ENCODE measurements at regions not wholly inside any gene's neighbourhood (a gene's known extent, or its start where the extent isn't known, plus 50 kb on each side); places are given as distances from the start of the nearest gene placed in this dataset.
A peak's percentile ranks its signal among the peaks of the same experiment; 100 is the strongest.
"Not testable (repeated sequence)": the region's sequence is repeated elsewhere in the genome, so short reads cannot be mapped to it uniquely, and the experiment has no call there.

DNA sequence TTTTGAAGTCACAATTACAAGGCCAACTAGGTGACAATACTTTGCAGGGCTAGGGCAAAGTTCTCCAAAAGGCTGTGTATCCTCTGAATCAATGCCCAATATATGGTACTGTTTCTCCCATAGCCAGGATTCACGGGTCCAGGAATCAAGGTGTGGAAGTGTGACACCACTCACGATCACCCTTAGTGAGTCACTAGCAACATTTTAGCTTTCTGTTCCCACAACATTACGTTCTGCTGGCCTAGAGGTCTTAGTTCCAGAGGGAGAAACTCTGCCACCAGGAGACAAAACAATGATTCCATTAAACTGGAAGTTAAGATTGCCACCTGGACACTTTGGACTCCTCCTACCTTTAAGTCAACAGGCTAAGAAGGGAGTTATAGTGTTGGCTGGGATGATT, 88.5 kb upstream of the RANBP6 start:
- not testable (repeated sequence) for DNase-seq

DNA sequence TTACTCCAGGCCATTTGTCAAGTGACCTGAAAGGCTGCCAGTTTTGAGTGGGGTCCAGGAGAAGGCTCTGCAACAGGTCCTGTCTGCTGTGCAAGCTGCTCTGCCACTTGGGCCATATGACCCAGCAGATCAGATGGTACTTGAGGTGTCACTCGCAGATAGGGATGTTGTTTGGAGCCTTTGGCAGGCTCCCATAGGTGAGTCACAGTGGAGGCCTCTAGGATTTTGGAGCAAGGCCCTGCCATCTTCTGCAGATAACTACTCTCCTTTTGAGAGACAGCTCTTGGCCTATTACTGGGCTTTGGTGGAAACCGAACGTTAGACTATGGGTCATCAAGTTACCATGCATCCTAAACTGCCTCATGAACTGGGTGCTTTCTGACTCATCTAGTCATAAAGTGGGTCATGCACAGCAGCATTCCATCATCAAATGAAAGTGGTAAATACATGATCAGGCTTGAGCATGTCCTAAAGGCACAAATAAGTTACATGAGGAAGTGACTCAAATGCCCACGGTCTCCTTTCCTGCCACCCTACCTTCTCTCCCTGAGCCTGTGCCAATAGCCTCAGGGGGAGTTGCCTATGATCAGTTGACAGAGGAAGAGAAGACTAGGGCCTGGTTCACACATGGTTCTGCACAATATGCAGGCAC, 87.0 kb upstream of the RANBP6 start:
- DNase-seq: not testable (repeated sequence)

DNA sequence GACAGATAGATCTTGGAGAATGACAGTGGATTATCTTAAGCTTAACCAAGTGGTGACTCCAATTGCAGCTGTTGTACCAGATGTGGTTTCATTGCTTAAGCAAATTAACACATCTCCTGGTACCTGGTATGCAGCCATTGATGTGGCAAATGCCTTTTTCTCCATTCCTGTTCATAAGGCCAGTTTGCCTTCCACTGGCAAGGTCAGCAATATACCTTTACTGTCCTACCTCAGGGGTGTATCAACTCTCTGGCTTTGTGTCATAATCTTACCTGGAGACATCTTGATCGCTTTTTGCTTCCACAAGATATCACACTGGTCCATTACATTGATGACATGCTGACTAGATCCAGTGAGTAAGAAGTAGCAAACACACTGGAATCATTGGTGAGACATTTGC, 86.3 kb upstream of the RANBP6 start:
- DNase-seq: not testable (repeated sequence)

DNA sequence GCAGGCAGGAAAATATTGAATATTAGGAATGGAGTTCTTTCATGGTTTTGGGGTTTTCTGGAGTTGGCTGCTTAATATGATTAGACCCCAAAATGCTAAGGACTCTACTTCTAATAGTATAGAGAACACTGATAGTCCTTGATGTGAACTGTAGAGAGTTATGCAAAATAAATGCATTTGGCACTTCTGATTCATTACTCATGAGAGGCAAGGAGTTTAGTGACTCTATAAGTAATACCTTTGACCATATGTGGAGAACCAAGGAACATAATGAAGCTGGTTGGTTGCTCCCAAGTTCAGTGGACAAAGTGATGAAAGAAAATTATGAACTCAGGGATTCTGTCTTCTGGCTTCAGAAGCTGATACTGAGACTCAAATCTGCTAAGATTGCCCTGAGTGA, 83.9 kb upstream of the RANBP6 start:
- not testable (repeated sequence) for DNase-seq

DNA sequence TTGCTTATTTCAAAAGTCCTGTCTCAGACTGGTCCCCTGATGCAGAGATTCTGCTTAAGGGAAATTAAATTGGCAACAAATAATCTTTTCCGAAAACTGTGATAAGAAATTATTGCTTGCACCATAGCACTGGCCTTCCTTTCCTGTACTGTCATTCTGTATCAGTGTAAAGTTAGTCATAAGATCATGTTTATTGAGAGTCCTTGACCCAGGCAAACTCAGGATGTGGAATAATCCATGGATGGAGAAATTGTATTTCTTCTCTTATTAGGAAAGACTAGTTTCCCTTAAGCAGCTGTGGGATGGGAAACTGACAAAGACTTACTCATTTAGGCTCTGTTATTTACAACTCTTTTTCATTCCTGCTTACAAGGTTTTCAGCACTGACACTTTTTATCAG, 83.0 kb upstream of the RANBP6 start:
- no peak for DNase-seq

DNA sequence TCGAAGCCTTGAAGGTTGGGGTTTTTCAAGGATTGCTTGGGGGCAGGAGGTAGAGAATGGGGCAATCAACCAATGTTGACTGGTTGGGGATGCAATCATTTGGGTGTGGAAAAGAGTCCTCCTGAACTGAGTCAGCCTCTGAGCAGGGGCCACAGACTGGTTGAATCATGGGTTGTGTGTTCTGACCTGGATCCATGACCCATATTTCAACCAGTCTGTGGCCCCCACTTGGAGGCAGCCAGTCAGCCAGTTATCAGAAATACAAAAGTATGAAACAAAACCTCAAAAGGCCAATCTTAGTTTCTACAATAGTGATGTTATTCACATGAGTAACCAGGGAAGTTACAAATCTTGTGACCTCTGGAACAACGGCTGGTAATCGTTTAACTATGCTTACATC, 81.4 kb upstream of the RANBP6 start:
- no peak for DNase-seq

DNA sequence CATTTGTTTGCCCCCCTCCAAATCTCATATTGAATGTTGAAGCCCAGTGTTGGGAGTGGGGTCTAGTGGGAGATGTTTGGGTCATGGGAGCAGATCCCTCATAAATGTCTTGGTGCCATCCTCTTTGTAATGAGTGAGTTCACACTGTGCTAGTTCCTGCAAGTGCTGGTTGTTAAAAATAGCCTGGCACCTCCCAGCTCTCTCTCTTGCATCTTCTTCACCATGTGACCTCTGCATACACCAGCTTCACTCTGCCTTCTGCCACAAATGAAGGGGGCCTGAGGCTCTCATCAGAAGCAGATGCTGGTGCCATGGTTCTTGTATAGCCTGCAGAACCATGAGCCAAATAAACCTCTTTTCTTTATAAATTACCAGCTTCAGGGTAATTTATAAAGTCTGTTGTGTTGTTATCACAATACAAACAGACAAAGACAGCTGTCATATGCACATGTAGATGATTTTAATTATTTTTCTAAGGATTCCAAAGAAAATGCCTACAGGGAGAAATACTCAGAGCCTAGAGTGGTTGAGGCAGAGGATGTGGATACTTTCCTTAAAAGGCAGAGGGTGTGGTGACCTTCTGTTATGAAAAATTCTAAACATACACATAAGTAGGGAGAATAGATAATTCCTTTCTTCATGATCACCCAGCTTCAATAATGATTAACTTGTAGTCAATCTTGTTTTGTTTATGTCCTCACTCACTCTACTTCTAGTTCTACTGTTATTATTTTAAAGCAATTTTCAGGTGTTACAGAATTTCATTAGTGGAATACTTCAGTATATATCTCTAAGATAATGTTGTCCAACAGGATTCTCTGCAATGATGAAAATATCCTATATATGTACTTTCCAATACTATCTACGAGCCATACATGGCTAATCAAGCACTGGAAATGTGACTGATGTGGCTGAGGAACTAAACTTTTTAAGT, 75.1 kb upstream of the RANBP6 start:
- DNase-seq: no peak

DNA sequence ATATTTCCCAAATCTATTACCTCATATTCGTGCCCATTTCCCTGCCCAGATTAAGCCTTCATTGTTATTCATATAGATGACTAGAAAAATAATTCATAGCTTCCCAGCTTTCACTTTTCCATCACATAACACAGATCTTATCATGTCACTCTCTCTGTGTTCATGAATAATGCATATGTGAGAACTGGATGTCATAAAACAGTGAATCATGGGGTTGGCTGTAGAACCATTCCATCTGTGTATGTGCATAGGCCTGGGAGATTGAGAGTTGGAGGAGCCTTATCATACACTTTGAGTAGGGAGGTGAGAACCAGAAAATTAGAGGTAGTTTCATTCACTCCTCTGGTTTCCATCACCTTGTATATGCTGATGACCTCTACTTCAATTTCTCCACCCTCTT, 73.9 kb upstream of the RANBP6 start:
- DNase-seq: no peak

DNA sequence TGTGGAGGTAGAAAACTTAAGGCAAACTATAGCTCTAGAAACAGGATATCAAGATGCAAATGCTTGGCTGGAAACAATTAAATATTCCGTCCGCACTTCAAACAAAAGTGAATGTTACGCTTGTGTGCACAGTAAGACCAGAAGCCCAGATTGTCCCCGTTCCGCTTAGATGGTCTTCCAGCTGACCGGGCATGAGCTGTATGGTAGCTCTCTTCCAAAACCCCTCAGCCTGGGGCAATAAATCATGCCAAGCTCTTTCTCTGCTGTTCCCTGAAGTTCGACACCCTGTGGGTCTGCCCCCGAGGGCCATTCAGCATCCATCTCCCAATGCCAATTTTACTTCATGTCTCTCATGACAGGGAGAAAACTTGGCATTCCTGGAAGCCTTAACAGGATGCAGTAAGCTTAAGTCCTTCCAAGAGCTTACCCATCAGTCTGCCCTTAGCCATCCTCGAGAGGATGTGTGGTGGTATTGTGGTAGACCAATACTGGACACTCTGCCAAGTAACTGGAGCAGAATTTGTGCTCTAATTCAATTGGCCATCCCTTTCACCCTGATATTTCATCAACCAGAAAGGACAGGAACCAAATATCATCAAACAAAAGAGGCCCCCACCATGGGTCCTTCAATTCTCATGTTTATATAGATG, 70.7 kb upstream of the RANBP6 start:
- DNase-seq: no peak

DNA sequence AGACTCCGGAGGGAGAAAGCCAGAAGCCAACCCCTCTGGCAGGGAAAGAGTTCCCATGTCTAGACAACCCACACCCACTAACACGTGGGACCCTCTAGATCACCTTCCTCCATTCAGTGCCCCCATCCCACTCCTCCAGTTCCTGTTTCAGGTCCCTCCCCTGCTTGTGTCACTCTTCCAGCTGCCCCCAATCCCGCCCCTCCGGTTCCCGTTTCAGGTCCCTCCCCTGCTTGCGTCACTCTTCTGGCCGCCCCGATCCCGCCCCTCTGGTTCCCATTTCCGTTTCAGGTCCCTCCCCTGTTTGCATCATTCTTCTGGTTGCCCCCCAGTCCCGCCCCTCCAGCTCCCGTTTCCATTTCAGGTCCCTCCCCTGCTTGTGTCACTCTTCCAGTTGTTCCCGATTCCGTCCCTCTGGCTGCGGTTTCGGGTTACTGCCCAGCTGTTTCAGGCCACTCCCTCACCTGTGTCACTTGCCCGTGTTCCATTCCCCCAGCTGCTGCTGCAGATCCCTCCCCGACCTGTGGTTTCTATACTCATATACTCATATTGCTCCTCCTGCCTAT, 64.8 kb upstream of the RANBP6 start:
- peak; percentile 49 to 61 for DNase-seq

DNA sequence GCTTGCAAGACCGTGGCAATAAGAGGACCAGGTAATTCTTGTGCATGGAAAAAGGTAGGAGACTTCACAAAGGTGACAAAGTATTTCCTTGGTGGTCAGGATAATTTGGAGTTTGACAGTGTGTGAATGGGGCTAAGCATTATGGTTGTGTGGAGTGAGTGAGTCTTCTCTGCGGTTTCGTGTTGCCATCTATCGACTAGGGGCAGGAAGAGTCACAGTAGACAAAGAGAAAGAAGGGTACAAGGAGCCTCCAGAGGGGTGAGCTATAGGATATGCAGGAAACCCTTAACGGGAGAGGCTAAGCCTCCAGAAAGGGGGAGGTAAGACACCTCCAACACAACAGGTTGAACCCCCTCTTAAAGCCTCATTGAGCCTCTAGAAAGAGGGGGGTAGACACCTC, 64.0 kb upstream of the RANBP6 start:
- DNase-seq: no peak

DNA sequence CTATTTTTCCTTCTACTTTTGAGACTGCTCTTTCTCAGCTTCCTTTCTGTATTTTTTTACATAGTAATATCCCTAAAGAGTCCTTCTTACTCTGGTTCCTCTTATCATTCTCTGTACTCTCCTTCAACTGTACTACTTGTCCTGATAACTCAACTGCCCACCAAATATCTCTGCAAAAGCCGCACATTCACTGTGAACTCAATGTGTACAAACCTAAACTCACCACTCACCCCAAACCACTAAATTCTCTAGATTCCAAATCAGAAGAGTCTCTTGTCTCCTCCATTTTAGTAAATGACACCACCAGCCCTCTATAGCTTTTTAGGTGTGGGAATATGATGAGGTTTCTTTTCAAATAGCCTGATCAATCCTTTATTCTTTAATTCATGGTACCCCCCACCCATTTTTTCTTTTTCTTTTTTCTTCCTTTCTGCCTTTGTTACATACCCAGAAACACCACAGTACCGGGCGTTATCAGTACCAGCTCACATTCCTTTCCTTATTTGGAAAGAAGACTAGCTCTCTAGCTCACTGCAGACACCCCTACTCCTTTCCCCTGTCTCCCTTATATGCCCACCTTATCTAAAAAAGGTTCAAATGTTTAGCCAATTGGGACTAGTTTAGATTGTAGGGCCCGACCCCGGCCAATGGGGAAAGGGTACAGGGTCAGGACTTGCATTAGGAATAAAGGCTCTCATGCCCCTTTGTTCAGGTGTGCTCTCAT, 63.1 kb upstream of the RANBP6 start:
- DNase-seq: no peak

DNA sequence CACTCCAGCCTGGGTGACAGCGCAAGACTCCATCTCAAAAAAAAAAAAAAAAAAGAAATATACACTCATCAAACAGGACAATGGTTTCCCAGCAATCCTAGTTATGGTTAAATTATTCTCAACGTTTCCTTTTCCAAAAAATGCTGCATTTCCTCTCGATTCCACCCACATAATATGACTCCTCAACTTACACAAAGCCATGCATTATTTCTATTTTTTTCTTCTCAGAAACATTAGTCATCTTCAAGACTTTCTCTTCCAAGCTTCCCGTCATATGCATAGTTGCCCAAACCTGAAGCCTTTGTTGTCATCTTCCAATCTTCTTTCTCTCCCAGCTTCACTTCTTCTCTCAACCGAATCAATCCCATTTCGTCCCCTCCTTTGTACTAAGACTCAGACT, 61.4 kb upstream of the RANBP6 start:
- DNase-seq: no peak

DNA sequence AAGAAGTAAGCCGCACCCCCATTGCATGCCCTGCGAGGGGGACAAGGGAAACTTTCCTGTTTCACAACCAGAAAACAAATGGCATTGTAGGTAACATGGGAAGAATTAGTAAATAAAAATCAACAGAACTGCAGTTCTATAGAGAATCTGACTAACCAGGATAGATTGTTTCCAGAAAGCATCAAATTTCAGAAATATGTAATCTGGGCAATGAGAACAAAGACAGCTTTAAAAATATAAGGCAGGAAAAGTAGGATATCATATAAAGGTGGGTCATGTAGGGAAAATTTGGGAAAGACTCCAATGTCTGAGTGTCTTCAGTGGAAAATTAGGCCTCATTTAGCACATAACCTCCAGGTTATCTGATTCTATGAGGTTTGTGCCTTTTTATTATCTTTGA, 58.3 kb upstream of the RANBP6 start:
- DNase-seq: no peak

DNA sequence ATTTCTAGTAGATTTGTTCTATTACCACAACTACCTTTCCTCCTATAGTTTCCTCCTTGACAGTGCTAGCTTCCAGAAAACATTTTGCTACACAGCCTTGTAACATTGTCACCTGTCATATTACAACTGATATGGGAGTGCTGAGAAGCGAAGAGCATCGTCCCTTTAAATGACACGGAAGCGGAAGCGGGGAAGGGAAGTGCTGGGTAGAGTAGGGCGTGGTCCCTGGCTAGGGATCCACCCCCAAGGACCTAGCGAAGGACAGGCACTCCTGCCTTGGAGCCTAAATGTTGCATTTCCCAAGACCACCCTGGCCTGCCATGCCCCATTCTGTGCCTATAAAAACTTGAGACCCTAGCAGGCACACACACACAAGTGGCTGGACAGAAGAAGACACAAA, 57.4 kb upstream of the RANBP6 start:
- no peak for DNase-seq

DNA sequence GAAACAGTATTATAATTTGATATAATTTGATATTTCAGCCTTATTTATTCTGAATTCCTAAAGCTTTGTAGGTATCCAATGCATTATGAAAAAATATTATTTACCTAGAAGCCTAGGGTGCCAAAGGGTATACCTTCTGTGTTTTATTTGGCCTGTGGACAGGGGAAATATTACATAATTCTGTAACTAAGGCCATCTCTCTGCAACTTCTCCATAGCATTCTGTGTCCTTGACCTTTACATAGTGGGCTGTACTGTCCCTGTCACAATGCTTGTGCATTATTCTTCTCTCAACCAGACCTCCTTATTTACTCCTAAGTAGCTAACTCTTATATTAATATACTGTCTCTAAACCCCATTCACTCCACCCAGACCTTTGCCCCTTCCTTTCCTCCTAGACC, 57.0 kb upstream of the RANBP6 start:
- no peak for DNase-seq

DNA sequence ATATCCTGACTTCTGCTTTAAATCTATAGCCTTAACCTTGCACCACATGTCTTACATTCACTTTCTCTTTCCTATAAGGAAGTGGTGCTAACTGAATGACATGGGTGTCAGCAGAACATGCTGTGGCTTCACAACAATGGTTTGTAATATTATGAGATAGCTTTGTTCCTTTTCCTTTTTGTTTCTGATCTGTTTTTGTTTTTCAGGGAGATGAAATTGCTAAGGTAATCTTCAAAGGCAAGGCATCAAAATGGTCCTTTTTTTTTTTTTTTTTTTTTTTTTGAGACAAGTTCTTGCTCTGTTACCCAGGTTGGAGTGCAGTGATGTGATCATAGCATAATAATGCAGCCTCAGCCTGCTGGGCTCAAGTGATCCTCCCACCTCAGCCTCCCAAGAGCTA, 53.6 kb upstream of the RANBP6 start:
- no peak for DNase-seq

DNA sequence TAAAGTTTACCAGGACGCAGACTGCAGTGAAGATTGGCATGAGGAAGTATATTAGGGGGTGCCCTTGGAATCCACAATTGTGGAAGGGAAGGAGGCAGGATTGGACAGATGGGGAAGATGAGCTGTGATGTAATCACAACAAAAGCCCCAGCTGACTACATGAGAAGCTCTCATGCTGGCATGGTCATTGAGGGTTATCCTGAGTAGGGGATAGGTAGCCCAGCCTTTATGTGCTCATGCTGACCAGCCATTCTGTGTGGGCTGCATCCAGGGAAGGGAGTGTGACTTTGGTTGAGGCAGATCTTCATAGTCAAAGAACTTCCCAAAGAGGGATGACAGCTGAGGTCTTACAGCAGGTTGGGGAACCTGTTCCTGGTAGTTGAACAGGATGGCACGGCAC, 52.0 kb upstream of the RANBP6 start:
- DNase-seq: no peak
